GM19452 (cell line): ENCODE measurements at regions not wholly inside any gene's neighbourhood (a gene's known extent, or its start where the extent isn't known, plus 50 kb on each side); places are given as distances from the start of the nearest gene placed in this dataset.

Experiments used
- ATAC-seq: cut with Tn5 transposase; IDR thresholded peaks from one replicate; pipeline ENCODE4 v1.9.1; 2021; ENCODE audit not compliant: unreplicated experiment

- ATAC-seq = no peak
Observed at GRCh38 chr2:217060951-217061547, 201.2 kb upstream of the TNP1 start.

- no peak for ATAC-seq
Observed at GRCh38 chr2:217060516-217060915, 200.7 kb upstream of the TNP1 start.

GRCh38 chr2:217058791-217059755 lies 199.2 kb upstream of the TNP1 start:
- ATAC-seq = no peak

- ATAC-seq = no peak
Observed at GRCh38 chr2:217057773-217058172, 197.9 kb upstream of the TNP1 start.

GRCh38 chr2:217055624-217056023 lies 195.8 kb upstream of the TNP1 start:
- ATAC-seq = no peak

- no peak for ATAC-seq
Observed at GRCh38 chr2:217054791-217055190, 194.9 kb upstream of the TNP1 start.

- ATAC-seq = no peak
Observed at GRCh38 chr2:217052856-217053577, 193.2 kb upstream of the TNP1 start.

- ATAC-seq = no peak
Observed at GRCh38 chr2:217051416-217051815, 191.6 kb upstream of the TNP1 start.

GRCh38 chr2:217049956-217050355 lies 190.1 kb upstream of the TNP1 start:
- no peak for ATAC-seq

GRCh38 chr2:217049422-217049821 lies 189.6 kb upstream of the TNP1 start:
- no peak for ATAC-seq

- no peak for ATAC-seq
Observed at GRCh38 chr2:217048730-217049129, 188.9 kb upstream of the TNP1 start.

- ATAC-seq = no peak
Observed at GRCh38 chr2:217047631-217048030, 187.8 kb upstream of the TNP1 start.

- ATAC-seq = no peak
Observed at GRCh38 chr2:217047209-217047608, 187.3 kb upstream of the TNP1 start.

GRCh38 chr2:217045700-217046475 lies 186.0 kb upstream of the TNP1 start:
- ATAC-seq = no peak

GRCh38 chr2:217040099-217040498 lies 180.2 kb upstream of the TNP1 start:
- ATAC-seq = no peak

- ATAC-seq = no peak
Observed at GRCh38 chr2:217038001-217038400, 178.1 kb upstream of the TNP1 start.

GRCh38 chr2:217037353-217037752 lies 177.5 kb upstream of the TNP1 start:
- ATAC-seq = no peak

- no peak for ATAC-seq
Observed at GRCh38 chr2:217035967-217036366, 176.1 kb upstream of the TNP1 start.

- no peak for ATAC-seq
Observed at GRCh38 chr2:217033186-217033585, 173.3 kb upstream of the TNP1 start.

- no peak for ATAC-seq
Observed at GRCh38 chr2:217031445-217031844, 171.6 kb upstream of the TNP1 start.

- ATAC-seq = no peak
Observed at GRCh38 chr2:217030081-217030480, 170.2 kb upstream of the TNP1 start.
